ENCODE measurements at regions not wholly inside any gene's neighbourhood (a gene's known extent, or its start where the extent isn't known, plus 50 kb on each side); places are given as distances from the start of the nearest gene placed in this dataset.

DNA sequence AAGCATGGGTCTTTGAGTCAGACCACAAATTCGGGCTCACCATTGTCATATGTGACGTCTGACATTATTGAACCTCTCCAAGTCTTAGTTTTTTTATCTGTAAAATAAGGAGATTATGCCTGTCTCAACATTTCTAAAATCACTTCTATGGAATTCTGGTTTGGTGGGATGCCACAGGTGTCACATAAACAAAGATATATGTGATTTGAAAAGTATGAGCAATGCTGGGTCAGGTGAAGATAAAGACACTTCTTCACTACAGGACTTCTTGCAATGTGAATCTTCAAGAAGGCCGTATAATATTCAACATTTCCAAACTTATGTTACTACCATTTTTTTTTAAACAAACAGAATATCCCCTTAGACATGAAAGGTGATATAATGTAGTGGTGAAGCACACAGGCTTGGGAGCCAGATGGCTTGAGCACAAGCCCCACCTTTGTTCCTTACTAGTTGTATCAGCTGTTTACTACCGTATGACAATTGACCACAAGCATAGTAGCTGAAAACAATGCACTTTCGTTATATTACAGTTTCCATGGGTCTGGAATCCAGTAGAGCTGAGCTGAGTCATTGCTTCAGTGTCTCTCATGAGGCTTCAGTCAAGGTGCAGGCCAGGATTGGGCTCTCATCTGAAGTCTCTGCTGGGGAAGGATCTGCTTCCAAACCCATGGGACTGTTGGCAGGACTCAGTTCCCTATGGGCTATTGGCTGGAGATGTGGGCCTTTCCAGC lies 87.7 kb downstream of the UTP18 start:
- H3K4me3 Mint-ChIP-seq, result no peak overlapping the region
- H3K36me3 Mint-ChIP-seq (ENCODE audit: low read depth), result no peaks in the 10 kb centered on the region
- ChIA-PET POLR2A (no interaction called here), CTCF (no interaction called here)
- no peaks in the 10 kb centered on the region for H3K4me1 Mint-ChIP-seq (ENCODE audit: low read depth)
- H3K27me3 Mint-ChIP-seq, result peaks cover 9% of the 10 kb centered on the region
- intact Hi-C loops (cut with micrococcal nuclease), result no loop called here
- ATAC-seq, result no peak
- H3K9me3 Mint-ChIP-seq, result no peaks in the 10 kb centered on the region
- no peak overlapping the region for H3K27ac Mint-ChIP-seq
- no peak for DNase-seq
- TF ChIP-seq, protein P1, sequence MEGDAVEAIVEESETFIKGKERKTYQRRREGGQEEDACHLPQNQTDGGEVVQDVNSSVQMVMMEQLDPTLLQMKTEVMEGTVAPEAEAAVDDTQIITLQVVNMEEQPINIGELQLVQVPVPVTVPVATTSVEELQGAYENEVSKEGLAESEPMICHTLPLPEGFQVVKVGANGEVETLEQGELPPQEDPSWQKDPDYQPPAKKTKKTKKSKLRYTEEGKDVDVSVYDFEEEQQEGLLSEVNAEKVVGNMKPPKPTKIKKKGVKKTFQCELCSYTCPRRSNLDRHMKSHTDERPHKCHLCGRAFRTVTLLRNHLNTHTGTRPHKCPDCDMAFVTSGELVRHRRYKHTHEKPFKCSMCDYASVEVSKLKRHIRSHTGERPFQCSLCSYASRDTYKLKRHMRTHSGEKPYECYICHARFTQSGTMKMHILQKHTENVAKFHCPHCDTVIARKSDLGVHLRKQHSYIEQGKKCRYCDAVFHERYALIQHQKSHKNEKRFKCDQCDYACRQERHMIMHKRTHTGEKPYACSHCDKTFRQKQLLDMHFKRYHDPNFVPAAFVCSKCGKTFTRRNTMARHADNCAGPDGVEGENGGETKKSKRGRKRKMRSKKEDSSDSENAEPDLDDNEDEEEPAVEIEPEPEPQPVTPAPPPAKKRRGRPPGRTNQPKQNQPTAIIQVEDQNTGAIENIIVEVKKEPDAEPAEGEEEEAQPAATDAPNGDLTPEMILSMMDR (IDR thresholded peaks at IDR 0.05), result no peak

- TF ChIP-seq, protein P1 (IDR thresholded peaks at IDR 0.05), result no peak
Measured at GRCh38 chr17:51351080-51351479, 90.7 kb downstream of the UTP18 start.

GRCh38 chr17:51351890-51352289 lies 91.5 kb downstream of the UTP18 start:
- POLR2A ChIA-PET, result interaction anchor here (0.6 kb wide), 1 partner anchor 13 kb away, joined by 5 read pairs; no protein-coding TSS in a partner anchor
- DNase-seq (no peak), ATAC-seq (no peak)
- CTCF ChIA-PET, result no interaction called here
- Mint-ChIP-seq H3K4me3 (no peak overlapping the region), H3K27ac (no peak overlapping the region), H3K27me3 (peaks cover 19% of the 10 kb centered on the region), H3K36me3 (ENCODE audit: low read depth) (no peaks in the 10 kb centered on the region), H3K9me3 (no peaks in the 10 kb centered on the region), H3K4me1 (ENCODE audit: low read depth) (no peaks in the 10 kb centered on the region)
- TF ChIP-seq, protein P1 (IDR thresholded peaks at IDR 0.05), result no peak
- intact Hi-C loops (cut with micrococcal nuclease), result no loop called here

More at GRCh38 chr17:51351080-51351479, 90.7 kb downstream of the UTP18 start:
- ChIA-PET CTCF (no interaction called here), POLR2A (no interaction called here)
- intact Hi-C loops (cut with micrococcal nuclease), result no loop called here
- ATAC-seq (no peak), DNase-seq (no peak)
- Mint-ChIP-seq H3K27ac (no peak overlapping the region), H3K4me3 (no peak overlapping the region), H3K36me3 (ENCODE audit: low read depth) (no peaks in the 10 kb centered on the region), H3K9me3 (no peaks in the 10 kb centered on the region), H3K4me1 (ENCODE audit: low read depth) (no peaks in the 10 kb centered on the region), H3K27me3 (peaks cover 15% of the 10 kb centered on the region)

DNA sequence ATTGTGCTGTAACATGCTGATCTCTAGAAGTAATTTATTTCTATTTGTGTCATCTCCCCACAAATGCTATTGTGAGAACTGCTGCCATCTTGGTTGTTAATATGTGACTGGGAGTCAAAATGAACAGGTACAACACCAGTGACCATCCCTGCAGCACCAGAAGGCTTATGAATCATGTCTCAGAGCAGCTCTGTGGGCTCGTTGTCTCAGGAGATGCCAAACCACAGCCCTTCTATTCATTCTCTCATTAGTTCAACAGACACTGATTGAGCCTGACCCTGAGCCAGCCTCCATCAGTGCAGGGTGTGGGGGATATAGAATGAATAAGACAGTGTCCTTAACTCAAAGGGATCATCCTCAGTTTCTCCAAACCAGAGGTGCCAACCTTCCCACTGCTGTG lies 92.5 kb downstream of the UTP18 start:
- H3K9me3 Mint-ChIP-seq, result no peaks in the 10 kb centered on the region

GRCh38 chr17:51353296-51353695 lies 93.0 kb downstream of the UTP18 start:
- Mint-ChIP-seq H3K4me1 (ENCODE audit: low read depth) (no peaks in the 10 kb centered on the region), H3K36me3 (ENCODE audit: low read depth) (no peaks in the 10 kb centered on the region), H3K27ac (no peak overlapping the region), H3K9me3 (no peaks in the 10 kb centered on the region), H3K27me3 (peaks cover 19% of the 10 kb centered on the region), H3K4me3 (no peak overlapping the region)
- intact Hi-C loops (cut with micrococcal nuclease), result no loop called here
- ChIA-PET POLR2A (no interaction called here), CTCF (interaction anchor here (1.3 kb wide), 1 partner anchor 19 kb away, joined by 4 read pairs; no protein-coding TSS in a partner anchor)
- ATAC-seq, result no peak
- DNase-seq, result no peak
- TF ChIP-seq, protein P1 (IDR thresholded peaks at IDR 0.05), result no peak

More for the DNA sequence above, 92.5 kb downstream of the UTP18 start:
- ChIA-PET POLR2A (interaction anchor here (0.6 kb wide), 1 partner anchor 14 kb away, joined by 5 read pairs; no protein-coding TSS in a partner anchor), CTCF (no interaction called here)
- ATAC-seq, result no peak
- H3K27me3 Mint-ChIP-seq, result peaks cover 19% of the 10 kb centered on the region
- intact Hi-C loops (cut with micrococcal nuclease), result no loop called here
- no peak overlapping the region for H3K4me3 Mint-ChIP-seq
- H3K27ac Mint-ChIP-seq, result no peak overlapping the region
- no peaks in the 10 kb centered on the region for H3K36me3 Mint-ChIP-seq (ENCODE audit: low read depth)
- H3K4me1 Mint-ChIP-seq (ENCODE audit: low read depth), result no peaks in the 10 kb centered on the region
- no peak for DNase-seq
- TF ChIP-seq, protein P1 (IDR thresholded peaks at IDR 0.05), result no peak
